HG03159 (cell line): ENCODE measurements at regions not wholly inside any gene's neighbourhood (a gene's known extent, or its start where the extent isn't known, plus 50 kb on each side); places are given as distances from the start of the nearest gene placed in this dataset.
"Not testable (repeated sequence)": the region's sequence is repeated elsewhere in the genome, so short reads cannot be mapped to it uniquely, and the experiment has no call there.

Experiments used
- ATAC-seq: cut with Tn5 transposase; IDR thresholded peaks from one replicate; pipeline ENCODE4 v1.9.1; 2021; ENCODE audit warnings: mild to moderate bottlenecking, moderate library complexity; ENCODE audit not compliant: unreplicated experiment

DNA sequence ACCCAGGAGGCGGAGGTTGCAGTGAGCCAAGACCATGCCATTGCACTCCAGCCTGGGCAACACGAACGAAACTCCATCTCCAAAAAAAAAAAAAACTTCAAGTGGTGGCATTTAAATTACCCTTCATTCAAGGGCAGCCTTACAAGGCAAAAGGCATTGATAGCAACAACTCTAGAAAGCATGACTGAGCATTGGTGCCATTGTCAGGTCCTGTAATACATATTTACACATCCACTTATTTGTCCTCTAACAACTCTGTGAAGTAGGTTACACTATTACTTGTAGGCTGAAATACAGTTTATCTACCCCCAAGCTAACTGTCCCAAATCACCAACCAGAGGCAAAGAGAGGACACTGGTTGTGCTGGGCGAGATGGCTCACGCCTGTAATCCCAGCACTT, 52.7 kb upstream of the LARP1 start:
- ATAC-seq: no peak

DNA sequence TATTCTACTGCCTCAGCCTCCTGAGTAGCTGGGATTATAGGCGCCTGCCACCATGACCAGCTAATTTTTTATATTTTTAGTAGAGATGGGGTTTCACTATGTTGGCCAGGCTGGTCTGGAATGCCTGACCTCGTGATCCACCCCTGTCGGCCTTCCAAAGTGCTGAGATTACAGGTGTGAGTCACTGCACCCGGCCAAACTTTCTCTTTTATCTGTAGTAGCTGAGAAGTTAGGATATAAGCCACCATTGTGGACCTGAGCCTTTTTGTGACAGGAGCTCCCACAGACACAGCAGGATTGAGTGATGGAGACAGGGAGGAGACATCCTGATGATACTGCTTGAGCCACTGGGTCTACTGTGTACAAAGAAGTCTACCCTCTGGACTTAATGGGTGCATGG, 53.5 kb upstream of the LARP1 start:
- not testable (repeated sequence) for ATAC-seq

DNA sequence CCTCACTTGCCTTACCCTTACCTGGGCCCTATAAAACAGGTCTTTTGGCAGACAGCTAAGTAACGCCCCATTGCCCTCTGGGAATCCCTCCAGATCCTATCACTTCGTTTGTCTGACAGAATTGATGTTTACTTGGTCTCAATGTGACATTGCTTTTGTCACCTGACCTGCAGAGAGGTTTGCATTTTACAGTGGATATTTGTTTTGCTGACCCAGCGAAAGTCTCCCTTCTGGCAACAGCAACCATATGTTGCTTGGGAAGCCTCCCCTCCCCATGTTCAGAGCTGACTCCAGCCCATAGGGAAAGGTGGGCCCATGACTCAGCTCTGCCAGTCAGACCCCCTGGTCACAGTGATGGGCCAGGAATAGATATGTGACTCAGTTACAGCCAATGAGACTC, 54.0 kb upstream of the LARP1 start:
- ATAC-seq: no peak

DNA sequence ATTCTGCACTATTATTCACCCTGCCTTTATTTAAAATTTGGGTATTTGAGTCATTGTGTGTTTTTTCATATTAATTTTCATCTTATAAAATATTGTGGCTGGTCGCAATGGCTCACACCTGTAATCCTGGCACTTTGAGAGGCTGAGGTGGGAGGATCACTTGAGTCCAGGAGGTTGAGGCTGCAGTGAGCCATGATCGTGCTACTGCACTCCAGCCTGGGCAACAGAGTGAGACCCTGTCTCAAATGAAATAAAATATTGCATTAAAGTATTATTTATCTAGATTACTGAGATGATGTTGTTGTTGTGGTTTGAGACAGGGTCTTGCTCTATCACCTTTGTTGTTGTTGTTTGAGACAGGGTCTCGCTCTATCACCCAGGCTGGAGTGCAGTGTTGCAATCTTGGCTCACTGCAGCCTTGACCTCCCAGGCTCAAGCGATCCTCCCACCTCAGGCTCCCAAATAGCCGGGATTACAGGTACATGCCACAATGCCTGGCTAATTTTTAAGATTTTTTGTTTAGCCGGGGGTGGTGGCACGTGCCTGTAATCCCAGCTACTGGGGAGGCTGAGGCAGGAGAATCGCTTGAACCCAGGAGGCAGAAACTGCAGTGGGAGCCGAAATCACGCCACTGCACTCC, 54.8 kb upstream of the LARP1 start:
- ATAC-seq: not testable (repeated sequence)

DNA sequence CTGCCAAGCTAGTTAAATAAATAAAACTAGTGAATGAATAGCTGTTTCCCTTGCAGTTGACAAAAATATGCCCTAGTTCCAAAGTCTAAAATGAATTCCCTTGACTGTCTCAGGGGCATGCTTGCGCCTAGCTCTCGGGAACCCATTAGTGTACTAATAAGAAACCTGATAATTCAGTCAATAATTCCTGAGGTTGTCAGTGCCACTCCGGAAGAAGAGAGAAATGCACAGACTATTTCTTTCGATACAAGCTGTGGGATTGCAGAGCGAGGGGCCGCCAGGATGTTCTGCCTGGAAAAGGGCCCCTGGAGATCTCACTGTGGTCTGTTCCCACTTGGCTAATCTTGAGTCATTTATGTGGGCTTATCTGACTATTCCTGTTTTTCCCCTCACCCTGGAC, 56.4 kb upstream of the LARP1 start:
- ATAC-seq: no peak

DNA sequence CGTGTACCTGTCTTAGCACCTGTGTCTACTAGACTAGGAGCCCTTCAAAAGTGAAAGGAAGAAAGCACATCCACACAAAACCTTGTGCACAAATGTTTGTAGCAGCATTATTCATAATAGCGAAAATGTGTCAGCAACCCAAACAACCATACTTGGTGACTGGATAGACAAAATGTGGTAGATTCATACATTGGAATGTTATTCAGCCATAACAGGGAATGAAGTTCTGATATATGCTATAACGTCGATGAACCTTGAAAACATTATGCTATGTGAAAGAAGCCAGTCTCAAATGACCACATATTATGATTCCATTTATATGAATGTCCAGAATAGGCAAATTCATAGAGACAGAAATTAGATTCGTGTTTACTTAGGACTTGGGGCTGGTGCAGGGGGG, 57.8 kb upstream of the LARP1 start:
- no peak for ATAC-seq

DNA sequence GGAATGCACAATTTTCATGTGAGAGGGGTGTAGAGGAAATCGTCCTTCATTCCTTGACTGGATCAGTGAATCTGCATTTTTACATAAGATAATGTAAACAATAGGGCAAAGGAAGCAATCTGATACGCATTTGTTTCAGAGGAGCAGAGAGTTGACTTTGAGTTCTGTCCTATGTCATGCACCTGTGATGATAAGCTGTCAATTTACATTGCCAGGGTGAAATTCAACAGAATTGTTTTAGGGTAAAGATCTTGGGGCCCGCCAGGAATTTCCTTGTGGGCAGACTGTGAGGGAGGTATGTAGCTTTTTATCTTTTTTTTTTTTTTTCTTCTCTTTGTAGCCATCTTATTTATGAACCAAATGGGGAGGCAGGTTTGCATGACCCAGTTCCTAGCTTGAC, 58.3 kb upstream of the LARP1 start:
- ATAC-seq: no peak

DNA sequence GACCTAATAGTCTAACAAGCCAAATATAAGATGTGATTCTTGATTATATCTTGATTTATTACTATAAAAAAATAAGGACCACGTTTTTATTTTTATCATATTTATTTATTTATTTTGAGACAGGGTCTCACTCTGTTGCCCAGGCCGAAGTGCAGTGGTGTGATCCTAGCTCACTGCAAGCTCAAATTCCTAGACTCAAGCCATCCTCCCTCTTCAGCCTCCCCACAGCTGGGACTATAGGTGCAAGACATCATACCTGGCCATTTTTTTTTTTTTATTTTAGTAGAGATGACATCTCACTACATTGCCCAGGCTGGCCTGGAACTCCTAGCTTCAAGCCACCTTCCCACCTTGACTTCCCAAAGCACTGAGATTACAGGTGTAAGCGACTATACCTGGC, 61.0 kb upstream of the LARP1 start:
- no peak for ATAC-seq

DNA sequence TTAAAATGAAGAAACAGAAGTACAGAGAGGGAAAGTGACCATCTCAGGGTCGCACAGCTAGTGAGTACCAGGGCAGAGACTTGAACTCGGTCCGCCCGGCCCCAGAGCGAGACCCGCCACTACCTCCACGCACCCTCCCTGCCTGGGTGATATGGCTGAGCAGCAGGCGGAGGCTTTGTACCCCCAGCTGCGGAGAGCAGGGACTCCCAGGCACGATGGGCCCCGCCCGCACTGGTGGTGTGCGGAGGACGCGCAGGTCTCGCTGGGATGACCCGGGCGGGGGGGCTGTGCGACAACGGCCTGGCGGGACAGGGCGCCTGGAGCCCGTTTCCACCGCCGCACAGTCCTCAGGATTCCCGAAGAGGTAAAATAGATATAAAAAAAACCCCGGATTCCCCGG, 64.7 kb upstream of the LARP1 start:
- ATAC-seq: no peak

DNA sequence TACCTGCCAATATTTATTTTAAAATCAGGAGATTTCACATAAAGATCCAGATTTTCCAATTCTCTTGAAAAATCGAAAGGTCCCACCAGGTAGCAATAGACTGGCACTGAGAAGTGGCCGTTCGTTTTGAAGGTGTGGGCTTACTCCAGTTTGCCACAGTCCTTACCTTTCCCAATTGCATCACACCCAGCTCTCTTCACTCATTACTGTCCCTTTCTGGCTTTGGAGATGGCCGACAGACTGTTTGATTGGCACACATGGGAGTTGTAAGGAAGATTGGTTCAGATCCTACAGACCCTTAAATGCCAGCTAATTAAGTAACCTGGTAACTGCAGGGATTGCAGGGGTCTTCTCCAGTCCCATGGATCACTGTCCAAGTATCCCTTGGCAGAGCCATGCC, 68.7 kb upstream of the LARP1 start:
- no peak for ATAC-seq

DNA sequence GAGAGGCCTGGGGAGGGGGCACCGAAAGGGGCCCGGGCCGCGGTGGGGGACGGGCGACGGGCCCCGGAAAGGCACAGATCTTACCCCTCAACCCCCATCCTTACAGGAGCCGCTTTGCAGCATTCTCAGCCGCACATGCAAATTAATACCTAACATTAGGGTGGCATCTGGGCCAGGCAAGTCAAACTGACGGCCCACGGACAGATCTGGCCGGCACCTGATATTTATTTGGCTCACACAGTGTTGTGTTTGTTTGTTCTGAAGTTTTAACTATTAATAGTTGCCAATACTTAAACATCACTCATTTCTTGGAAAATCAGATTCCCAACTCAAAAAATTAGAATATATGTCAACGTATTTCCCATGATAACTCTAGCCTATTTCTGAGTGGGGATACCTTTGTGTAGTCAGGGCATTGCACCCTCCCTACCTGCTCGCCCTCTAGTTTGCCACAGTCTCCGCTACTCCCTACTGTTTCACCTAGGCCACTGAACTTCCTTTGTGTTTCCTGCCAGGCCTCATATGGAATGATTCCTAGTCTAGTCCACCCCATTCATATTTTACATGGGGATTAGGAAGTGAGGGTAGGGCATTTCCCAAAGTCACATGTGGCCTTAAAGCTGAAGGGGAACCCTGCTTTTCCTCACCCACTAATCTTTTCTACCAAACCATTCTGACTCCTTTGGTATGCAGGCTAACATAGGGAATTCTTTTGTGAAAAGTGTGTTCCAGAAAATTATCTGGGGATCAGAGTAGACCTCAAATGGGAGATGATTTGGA, 71.9 kb upstream of the LARP1 start:
- peak; percentile 52 for ATAC-seq

DNA sequence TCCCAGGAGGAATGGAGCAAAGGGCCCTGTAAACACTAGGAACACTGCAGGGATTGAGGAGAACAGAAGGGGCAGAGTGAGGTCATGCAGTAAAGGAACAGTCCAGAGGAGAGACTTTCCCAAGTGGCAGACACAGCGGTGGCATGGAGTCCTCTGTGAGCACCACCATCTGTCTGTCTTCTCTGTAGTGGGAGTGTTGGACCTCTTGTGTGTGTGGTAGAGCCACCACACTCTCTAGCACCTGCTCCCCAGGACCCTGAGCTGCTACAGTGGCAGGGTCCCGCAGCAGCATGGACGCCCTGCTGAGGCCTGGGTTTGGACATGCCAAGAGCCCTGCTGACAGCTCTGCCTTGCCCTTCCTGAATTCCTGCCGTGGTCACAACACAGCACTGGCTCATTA, 75.7 kb upstream of the LARP1 start:
- ATAC-seq: no peak

DNA sequence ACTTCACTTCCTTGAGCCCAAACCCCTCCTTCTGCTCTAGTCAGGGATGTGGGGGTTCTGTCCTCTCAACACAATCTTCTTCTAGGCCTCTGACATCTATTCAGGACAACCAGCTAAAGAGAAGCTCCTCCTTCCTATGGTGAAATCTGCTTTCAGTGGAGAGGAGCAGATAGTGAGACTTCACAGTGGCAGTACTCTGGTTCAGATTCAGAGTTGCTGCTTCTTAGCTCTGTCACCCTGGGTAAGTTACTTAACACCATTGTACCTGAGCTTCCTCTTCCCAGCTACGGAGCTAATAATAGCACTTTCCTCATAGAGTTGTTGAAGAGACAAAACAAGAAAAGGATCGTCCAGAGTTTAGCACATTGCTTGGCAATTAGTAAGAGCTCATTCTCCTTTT, 77.3 kb upstream of the LARP1 start:
- ATAC-seq: no peak

DNA sequence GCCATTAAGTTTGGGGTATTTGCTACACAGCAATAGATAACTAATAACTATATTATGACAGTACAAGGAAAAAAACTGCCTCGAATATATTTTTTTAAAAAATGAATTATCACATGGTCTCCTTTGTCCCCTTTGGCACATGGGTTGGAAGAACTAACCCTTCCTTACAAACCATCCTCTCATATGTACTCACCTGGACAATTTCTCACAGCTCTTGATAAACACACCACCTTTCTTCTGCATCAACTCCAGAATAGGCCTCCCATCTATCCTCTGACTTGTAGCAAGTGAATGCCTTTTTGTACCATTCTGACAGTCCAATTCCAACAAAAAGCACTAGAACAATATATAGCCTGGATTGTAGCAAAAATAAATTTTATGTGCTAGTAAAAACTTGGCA, 78.7 kb upstream of the LARP1 start:
- no peak for ATAC-seq

DNA sequence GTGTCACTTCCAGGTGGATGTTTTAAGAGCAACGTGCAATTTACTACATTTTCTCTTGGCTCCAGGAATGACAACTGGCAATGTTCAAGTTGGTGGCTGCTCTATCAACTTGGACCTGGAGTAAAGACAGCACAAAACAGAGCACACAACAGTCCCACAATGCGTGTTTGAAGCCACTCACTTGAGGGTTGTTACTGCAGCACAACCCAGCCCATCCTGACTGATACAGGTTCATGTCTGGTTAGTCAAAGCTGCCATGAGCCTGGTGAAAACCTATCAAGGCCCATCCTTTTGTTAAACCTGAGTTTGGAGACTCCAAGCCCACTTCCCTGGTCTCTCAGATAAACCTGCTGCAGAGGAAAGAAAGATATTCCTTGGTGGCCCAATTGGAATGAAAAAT, 81.1 kb upstream of the LARP1 start:
- no peak for ATAC-seq

DNA sequence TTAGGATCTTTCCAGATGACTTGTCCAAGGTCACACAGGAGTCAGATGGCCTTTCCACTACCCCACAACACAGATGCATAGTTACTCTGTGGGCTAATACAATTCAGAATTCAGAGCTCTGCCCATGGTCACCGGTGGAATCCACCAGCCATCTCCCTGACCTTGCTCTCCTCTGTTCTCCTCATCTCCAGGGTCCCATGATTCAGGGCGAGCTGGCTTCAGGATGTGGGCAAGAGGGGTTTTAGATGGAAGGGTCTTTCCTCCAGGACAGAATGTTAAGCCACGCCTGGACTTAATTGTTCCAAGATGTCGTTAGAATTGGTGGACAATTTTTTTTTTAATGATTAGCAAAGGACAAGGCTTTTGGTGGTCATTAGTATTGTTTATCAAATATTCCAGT, 81.7 kb upstream of the LARP1 start:
- no peak for ATAC-seq

DNA sequence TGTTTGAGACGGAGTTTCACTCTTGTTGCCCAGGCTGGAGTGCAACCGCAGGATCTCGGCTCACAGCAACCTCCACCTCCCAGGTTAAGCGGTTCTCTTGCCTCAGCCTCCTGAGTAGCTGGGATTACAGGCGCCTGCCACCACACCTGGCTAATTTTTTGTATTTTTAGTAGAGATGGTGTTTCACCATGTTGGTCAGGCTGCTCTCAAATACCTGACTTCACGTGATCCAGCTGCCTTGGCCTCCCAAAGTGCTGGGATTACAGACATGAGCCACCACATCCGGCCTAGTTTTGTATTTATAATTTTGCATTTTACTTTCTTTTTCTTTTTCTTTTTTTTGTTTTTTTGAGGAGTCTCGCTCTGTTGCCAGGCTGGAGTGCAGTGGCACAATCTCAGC, 85.3 kb upstream of the LARP1 start:
- not testable (repeated sequence) for ATAC-seq

DNA sequence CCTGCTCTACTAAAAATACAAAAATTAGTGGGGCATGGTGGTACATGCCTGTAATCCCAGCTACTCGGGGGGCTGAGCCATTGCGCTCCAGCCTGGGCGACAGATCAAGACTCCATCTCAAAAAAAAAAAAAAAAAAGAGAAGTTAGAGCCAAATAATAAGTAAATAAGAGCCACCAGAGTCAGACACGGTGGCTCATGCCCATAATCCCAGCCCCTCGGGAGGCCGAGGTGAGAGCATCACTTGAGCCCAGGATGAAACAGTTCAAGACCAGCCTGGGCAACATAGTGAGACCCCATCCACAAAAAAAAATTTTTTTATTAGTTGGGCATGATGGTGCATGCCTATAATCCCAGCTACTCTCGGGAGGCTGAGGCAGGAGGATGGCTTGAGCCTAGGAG, 85.8 kb upstream of the LARP1 start:
- ATAC-seq: no peak

DNA sequence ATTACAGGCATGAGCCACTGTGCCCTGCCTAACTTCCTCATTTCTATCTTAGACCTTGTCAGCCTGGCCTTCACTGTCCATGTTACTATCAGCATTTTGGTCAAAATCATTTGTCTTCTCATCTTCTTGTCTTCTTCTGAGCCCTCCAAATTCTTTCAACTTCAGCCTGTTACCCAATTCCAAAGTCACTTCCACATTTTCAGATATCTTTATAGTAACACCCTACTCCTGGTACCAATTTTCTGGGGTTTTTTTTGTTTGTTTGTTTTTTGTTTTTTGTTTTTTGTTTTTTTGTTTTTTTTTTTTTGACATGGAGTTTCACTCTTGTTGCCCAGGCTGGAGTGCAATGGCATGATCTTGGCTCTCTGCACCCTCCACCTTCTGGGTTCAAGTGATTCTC, 90.3 kb upstream of the LARP1 start:
- no peak for ATAC-seq

DNA sequence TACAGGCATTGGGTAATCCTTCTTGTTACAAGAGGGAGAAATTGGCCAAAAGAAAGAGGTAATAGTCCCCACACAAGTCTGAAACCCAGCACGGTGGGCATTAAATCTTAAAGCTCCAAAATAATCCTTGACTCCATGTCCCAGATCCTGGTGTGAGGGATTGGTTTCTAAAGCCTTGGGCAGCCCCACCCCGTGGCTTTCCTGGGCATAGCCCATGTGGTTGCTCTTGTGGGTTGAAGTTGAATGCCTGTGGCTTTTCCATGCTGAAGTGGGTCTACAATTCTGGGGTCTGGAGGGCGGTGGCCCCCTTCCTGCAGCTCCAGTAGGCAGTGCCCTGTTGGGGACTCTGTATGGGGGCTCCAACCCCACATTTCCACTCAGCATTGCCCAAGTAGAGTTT, 91.8 kb upstream of the LARP1 start:
- no peak for ATAC-seq

DNA sequence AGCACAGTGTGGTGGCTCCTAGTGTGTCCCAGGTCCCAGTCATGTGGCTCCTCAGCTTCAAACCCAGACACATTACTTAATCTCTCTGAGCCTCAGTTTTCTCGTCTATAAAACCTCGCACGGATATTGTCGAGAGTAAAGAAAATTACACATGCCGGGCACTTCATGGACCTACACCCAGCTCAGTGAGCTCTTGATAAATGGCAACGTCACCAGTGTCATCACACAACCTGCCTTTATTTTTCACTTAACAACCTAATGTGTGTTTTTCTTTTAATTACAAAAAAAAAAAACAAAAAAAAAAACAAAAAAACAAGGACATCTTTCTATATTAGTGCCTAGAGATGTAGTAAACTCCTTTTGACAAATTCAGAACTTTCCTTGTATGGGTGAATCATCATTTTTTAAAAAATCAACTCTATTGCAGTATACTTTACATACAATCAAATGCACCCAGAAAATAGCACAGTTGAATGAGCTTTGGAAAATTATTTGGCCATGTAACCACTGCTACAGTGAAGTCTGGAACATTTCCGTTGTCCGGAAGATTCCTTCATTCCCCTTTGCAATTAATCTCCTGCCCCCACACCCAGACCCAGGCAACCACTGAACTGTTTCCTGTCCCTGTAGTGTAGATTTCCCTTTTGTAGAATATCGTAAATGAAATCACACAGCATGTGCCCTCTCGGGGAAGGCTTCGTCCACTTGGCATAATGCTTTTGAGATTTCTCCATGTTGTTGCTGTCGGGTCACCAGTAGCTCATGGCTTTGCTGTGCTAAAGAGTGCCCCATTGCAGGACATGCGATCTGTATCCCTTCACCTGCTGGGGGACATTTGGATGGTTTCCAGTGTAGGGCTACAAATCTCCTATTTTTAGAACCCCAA, 100.4 kb upstream of the LARP1 start:
- ATAC-seq: no peak
